Activated T-helper 1 cell treated with anti-CD3 and anti-CD28 coated beads, Interleukin-2, amount 50 U/mL, for 16 hours (primary cell): ENCODE measurements at regions not wholly inside any gene's neighbourhood (a gene's known extent, or its start where the extent isn't known, plus 50 kb on each side); places are given as distances from the start of the nearest gene placed in this dataset.

Experiments used
- DNase-seq, 2 donors: peaks; one replicate each; pipeline ENCODE4 v3.0.0-alpha.2; 2020; ENCODE audit warnings: low read depth in 1 of 2, low spot score in 1 of 2

DNA sequence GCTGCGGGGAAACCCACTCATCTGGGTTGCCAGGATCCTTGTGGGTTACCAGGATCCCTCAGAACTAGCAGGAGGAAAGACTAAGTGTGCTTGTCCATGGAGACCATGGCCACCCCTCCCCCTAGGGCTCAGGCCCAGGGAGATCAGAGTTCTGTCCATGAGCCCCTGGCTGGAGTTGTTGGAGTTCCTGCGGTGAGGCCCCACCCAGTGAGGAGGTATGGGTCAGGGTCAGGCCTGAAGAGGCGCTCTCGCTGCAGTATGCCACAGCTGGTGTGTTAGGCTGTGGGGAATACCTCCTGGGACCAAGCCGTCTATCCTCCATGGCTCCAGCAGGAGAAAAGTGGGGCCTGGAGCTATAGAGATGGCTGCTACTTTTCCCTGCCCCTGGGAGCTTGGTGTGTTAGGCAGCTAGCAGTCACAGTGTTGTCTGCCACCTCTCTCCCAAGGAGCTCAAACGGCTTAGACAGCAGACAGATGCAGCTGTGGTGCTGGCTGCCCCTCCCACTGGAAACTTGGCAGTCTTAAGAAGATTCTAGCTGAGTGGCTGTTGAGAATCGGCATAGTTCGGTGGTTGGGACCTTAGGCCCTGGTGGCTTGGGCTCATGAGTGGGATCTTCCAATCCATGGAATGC lies 240.3 kb upstream of the CELF4 start:
- DNase-seq: no peak

DNA sequence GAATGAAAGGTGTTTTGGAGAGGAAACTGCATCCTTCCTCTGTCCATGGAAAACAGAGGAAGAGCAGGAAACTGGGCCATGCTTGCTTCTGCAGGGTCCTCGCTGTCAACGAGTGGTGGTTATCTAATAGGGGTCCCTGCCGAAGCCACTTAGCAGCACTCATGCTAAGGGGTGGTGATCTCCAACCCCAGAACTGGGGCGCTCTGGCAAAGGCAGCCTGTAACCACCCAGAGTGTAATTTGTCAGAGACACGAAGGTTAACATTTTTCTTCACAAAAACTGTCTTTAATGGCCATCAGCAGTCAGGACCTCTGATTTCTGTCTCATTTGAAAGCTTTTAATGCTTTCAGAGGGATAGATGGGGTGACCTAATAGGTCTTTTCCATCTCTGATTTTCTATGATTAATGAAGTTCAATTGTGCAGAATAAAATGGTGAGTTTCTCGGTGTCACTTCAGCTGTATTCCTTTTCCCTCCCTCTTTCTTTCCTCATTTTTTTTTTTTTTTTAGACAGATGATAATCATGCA lies 231.3 kb upstream of the CELF4 start:
- DNase-seq: no peak

DNA sequence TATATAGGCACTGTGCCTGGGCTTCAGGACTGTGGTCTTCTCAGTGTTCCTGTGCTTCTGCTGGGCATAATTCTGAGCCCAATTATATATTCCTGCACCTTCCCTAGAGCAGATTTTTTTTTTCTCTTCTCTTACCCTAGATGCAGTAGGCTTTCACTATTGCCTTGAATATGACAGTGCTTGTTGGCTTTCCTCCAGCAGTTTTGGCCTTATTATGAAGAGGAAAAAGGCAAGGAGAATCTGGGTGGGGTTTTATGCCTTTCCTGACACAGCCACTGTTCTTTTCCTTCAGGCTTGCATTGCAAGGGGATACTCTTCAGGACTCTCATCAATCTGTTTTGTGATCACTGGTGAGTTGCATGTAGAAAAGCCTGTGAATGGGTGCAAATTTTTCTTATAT lies 221.9 kb upstream of the CELF4 start:
- DNase-seq: no peak

DNA sequence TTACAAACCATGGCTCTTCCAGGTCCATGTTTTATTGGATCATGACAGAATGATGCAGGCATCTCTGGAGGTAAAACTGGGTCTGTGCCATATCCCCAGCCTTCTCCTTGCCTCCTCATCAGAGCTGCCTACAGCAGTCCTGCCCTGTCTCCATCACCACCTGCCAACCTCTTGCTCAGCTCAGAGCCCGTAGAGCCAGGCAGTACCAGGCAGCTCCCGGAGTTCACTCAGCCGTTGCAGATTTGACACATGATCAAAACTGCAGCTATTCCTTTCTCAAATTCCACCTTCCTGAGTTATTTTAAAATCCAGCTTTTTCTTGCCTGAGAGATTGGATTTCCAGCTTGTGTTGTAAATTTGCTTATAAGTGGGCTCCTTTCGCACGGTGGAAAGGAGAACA lies 218.2 kb upstream of the CELF4 start:
- DNase-seq: no peak

GRCh38 chr18:37779220-37779619 lies 213.6 kb upstream of the CELF4 start:
- DNase-seq: no peak

DNA sequence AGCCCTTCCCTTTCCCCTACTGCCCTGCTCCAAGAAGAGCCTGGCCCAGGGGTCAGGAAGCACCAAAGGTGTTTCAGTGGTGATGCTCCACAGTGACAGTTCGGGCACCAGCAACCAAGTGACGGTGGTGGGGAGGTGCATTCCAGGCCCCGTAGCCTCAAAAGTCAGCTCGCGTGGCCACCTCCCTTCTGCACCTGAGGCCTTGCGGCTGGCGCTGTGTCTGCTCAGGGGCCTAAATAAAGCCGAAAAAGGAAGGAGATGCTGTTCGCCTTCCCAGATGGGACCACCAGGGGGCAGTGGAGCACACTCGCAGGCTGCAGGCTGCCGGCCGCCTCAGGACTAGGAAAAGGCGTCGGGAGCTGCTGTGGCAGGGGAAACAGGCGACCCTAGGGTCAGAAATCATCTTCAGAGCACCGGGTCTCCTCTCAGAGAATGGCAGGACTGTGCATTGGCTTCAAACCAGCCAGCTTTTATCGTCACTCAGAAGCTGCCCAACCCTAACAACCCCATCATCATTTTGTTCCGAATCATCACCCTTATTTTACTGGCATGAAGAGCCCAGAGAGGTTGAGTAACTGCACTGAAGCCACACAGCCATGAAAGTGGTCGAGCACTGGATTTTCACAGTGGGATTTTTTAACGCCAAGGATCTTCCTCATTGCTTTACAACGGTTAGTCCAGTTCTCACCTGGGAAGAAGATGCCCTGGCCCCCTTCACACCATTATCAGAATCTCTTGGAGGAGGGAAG lies 213.0 kb upstream of the CELF4 start:
- no peak for DNase-seq

GRCh38 chr18:37769826-37770225 lies 204.2 kb upstream of the CELF4 start:
- DNase-seq: no peak

DNA sequence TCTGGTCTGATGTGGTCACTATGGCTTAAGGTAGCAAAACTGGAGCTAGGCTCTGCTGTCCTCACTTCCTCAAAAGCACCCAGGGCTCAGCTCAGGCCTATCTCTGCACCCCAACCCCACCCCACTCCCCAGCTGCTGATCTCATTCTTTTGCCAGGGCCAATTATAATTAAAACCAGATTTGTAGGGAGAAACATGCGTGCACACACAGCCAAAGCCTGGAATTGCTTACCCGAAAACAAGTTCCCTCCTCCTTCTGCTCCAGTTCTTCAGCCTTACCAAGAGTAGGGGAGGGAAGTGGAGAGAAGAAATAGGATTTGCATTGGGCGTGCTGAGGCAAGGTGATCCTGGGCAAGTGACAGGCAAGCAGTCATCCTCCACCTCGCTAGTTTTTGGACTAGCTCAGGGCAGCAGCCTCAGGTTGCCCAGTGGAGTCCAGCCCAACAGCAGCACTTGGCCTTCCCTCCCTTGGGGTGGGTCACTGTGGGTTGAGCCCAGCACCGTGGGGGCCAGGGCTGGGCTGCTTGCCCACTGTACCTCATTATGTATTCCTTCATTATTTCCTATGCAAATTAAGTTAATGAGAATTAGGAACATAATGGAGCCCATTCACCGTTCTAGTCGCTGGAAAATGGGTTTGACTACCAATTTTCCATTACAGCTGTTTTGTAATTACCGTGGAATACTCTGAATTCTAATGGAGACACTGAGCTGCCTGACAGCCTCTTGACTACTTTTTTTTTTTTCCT lies 199.1 kb upstream of the CELF4 start:
- DNase-seq: no peak

DNA sequence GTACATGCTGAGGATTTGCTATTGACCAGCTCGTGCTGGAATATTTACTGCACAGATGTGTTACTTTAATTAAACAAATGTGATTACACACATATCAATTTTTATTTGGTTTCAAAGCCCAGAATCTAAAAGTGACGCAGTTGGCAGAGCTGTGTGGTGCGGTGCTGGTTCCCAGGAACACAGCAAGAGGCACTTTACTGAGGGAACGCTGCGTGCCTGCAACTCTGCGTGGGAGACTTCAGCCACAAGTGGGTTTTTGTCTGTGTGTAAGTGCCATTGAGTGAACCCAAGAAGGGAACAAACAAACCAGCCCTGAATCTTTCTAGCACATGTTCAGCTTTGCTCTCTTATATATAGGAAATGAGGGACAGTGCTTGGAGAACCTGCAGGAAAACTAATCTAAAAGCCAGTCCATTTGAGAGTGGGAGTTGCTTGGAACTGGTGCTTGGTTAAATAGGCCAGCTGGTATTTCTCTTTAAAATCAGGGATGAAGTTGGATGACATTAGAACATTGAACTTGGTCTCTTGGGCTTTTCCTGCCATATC lies 196.6 kb upstream of the CELF4 start:
- DNase-seq: no peak

DNA sequence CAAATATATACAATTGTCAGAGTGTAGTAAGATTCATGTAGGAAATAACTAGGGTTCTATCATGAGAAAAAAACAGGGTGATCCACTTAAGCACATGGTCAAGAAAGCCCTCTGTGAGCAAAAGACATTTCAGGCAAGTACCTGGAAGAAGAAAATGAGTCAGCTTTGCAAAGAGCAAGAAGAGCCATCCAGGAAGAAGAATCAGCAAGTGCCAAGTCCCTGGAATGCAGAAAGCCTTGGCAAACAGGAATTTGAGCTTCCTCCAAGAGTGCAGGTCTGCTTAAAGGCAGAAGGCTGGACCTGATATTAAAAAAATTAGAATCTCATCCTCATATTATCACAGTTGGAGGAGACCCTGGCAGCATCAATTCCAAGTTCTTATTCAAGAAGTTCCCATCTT lies 188.5 kb upstream of the CELF4 start:
- no peak for DNase-seq

DNA sequence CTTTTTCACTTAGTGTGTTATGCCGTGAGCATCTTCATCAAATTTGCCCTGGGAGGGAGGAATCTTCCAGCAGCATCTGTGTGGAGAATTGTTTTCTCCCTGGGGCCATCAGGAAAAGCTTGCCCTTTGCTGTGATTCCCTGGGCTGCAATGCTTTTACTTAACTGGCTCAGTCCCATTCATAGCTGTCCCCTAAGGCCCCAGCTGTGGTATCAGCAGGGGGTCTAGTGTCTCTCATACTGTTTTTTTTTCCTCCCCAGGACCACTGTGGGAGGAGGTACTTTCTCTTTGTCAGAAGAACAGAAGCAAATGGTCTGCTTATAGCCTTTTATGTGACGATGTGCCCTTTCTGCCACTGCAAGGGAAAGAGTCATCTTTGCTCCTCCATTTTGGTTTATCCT lies 176.8 kb upstream of the CELF4 start:
- DNase-seq: no peak

DNA sequence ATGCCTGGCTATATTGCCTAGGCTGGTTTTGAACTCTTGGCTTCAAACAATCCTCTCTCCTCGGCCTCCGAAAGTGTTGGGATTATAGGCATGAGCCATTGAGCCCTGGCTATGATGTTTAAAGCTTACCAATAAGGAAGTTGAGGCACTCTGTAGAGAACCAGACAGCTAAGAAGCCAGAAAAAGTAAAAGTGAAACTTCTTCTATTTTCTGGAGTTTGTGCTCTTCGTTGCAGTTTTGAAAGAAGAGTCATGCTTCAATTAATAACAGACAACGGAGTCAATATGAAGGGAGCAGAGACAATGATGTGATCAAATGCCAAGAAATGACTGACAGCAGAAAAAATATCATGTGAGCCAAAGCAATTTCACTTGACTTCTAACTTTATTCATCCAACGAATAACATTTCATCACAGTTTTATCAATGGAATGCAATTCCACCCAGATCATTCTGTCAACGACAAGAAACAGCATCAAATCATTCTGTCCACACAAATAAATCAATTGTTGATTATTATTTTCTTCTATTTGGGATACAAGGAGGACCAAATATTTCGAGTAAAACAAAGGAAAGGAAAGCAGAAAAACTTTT lies 175.5 kb upstream of the CELF4 start:
- DNase-seq: no peak

DNA sequence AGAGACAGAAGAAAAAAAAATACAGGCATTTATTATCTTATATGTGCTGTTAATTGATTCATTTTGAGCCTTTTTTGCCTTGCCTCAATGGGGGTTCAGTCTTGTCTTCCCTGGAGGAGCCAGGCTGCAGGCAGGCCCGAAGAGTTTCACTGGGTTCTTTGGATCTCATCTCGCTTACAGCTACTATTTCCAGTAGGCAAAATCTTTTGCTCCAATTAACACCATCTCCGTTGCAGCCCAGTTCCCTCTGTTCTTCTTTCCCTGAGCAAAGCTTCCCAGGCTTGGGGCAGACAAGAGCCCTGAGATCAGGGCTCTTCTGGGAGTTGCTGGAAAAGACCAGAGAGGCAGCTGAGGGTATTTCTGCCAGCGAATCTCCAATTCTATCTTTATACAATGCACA lies 168.8 kb upstream of the CELF4 start:
- DNase-seq: no peak

GRCh38 chr18:37729716-37730115 lies 164.1 kb upstream of the CELF4 start:
- no peak for DNase-seq

- no peak for DNase-seq
Measured at GRCh38 chr18:37724206-37724605, 158.6 kb upstream of the CELF4 start.

- no peak for DNase-seq
Measured at GRCh38 chr18:37721544-37722522, 156.2 kb upstream of the CELF4 start.

GRCh38 chr18:37720663-37721062 lies 155.1 kb upstream of the CELF4 start:
- DNase-seq: no peak

DNA sequence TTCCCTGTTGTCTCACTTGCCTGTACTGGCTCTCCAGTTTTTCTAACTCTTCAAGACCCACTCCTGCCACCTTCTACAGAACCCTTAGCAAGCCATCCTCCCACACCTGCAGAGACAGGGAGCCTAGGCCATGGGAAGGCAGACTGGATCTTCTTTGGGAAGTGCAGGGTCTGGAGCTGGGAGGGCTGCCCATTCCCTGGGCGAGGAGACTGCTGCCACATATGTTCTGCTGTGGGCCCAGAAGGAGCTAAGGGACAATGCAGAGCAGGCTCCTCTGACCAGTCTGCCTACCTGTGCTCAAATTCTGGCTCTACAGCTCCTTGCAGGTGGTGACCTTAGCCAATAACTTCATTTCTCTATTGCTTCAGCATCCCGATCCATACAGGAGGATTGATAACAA lies 152.1 kb upstream of the CELF4 start:
- DNase-seq: no peak

GRCh38 chr18:37717098-37717497 lies 151.5 kb upstream of the CELF4 start:
- DNase-seq: no peak

DNA sequence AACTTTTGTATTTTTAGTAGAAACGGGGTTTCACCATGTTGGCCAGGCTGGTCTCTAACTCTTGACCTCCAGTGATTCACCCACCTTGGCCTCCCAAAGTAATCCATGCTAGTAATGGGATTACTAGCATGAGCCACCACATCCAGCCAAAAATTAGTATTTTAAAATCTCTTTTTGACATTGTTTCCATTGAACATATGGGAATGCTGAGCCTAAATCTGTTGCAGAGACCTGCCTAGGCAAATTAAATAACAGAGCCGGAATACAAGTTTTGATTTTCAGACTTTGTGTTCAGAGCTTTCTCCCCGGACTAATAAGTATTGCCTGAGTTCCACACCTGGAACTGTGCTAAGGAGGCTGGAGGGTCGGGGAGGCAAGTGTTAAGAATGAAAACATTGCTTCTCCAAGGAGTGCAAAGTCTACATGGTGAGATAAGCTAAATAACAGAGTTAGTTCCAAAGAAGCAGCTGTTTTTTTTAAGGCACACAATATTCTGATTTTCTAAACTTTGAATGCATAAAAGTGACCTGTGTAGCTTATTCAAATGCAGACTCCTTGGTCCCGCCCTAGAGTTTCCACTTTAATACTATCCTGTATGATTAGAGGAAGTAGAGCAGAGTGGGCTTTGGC lies 150.6 kb upstream of the CELF4 start:
- DNase-seq: no peak
